BE2C (cell line): ENCODE measurements at regions not wholly inside any gene's neighbourhood (a gene's known extent, or its start where the extent isn't known, plus 50 kb on each side); places are given as distances from the start of the nearest gene placed in this dataset.
"Not testable (repeated sequence)": the region's sequence is repeated elsewhere in the genome, so short reads cannot be mapped to it uniquely, and the experiment has no call there.

Experiments
- DNase-seq: peaks from one replicate; pipeline ENCODE4 v3.0.0-alpha.2; 2020
- H3K27me3 ChIP-seq: fragments of 250-450 bp; sonication (Bioruptor Pico); 2 replicates; pipeline ENCODE4 v1.5.1; 2020; ENCODE audit warnings: mild to moderate bottlenecking
- H3K36me3 ChIP-seq: fragments of 250-450 bp; sonication (Bioruptor Pico); 2 replicates; pipeline ENCODE4 v1.5.1; 2020; ENCODE audit warnings: mild to moderate bottlenecking
- H3K4me1 ChIP-seq: fragments of 250-450 bp; sonication (Bioruptor Pico); 2 replicates; pipeline ENCODE4 v1.5.1; 2020
- H3K4me3 ChIP-seq: 2 replicates; pipeline ENCODE4 v1.5.1; 2011; ENCODE audit warnings: low read depth, low read length
- H3K9me3 ChIP-seq: fragments of 250-450 bp; sonication (Bioruptor Pico); 2 replicates; pipeline ENCODE4 v1.5.1; 2020
- TF ChIP-seq, protein P1 (sequence below): IDR thresholded peaks from 2 replicates; pipeline ENCODE4 v1.5.1; 2012; ENCODE audit warnings: mild to moderate bottlenecking, low read depth, low read length

DNA sequence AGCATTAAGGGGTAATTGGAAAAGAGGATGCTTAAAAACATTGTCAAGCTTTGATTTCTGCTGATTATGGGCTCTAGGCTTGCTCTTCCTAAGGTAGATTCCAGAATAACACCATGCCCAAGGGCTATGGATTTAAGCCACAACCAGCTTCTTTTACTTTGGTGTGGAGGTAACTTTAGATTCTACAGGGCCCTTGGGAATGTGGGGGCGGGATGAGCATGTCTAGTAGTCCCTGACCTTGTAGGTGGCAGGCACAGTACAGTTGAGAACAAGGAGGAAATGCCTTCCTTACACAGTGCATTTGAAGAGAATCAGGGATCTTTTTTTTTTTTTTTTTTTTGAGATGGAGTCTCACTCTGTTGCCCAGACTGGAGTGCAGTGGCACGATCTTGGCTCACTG, 364.2 kb downstream of the NYAP2 start:
- Histone ChIP-seq H3K27me3 (no peaks in the 10 kb centered on the region), H3K9me3 (no peaks in the 10 kb centered on the region), H3K4me1 (no peaks in the 10 kb centered on the region), H3K4me3 (no peak overlapping the region), H3K36me3 (no peaks in the 10 kb centered on the region)
- no peak for DNase-seq
- TF ChIP-seq, protein P1, sequence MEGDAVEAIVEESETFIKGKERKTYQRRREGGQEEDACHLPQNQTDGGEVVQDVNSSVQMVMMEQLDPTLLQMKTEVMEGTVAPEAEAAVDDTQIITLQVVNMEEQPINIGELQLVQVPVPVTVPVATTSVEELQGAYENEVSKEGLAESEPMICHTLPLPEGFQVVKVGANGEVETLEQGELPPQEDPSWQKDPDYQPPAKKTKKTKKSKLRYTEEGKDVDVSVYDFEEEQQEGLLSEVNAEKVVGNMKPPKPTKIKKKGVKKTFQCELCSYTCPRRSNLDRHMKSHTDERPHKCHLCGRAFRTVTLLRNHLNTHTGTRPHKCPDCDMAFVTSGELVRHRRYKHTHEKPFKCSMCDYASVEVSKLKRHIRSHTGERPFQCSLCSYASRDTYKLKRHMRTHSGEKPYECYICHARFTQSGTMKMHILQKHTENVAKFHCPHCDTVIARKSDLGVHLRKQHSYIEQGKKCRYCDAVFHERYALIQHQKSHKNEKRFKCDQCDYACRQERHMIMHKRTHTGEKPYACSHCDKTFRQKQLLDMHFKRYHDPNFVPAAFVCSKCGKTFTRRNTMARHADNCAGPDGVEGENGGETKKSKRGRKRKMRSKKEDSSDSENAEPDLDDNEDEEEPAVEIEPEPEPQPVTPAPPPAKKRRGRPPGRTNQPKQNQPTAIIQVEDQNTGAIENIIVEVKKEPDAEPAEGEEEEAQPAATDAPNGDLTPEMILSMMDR: no peak

DNA sequence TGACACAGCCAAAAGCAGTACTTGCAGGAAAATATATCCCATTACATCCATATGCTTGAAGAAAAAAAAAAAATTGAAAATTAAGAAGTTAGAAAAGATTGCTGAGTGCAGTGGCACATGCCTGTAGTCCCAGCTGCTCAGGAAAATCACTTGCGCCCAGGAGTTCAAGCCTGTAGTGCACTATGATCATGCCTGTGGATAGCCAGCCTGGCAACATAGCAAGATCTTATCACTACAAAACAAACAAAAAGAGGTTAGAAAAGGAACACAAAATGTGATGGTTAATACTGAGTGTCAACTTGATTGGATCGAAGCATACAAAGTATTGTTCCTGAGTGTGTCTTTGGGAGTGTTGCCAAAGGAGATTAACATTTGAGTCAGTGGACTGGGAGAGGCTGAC, 361.9 kb downstream of the NYAP2 start:
- DNase-seq: no peak
- H3K36me3 ChIP-seq: no peaks in the 10 kb centered on the region
- H3K9me3 ChIP-seq: no peaks in the 10 kb centered on the region
- H3K27me3 ChIP-seq: no peaks in the 10 kb centered on the region
- H3K4me3 ChIP-seq: no peak overlapping the region
- TF ChIP-seq, protein P1: no peak
- H3K4me1 ChIP-seq: no peaks in the 10 kb centered on the region

DNA sequence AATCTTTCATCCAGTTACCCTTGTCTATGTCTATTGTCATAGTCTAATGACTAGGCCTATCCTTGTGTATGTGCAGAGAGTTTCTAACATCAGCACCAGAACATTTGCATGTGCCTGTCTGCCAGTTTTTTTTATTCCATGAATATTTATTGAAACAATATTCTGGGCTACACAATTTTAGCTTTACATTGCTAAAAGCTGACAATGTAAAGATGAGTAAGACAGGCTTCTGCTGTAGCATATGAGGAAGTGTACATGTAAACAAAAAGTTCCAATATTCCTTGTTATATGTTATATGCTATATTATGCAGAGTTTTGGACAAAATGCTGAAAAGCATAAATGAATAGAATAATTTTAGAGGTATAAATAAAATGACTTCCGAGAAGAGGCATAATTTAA, 357.7 kb downstream of the NYAP2 start:
- no peaks in the 10 kb centered on the region for H3K9me3 ChIP-seq
- H3K36me3 ChIP-seq: no peaks in the 10 kb centered on the region
- no peaks in the 10 kb centered on the region for H3K4me1 ChIP-seq
- TF ChIP-seq, protein P1: no peak
- no peaks in the 10 kb centered on the region for H3K27me3 ChIP-seq
- DNase-seq: no peak
- no peak overlapping the region for H3K4me3 ChIP-seq

DNA sequence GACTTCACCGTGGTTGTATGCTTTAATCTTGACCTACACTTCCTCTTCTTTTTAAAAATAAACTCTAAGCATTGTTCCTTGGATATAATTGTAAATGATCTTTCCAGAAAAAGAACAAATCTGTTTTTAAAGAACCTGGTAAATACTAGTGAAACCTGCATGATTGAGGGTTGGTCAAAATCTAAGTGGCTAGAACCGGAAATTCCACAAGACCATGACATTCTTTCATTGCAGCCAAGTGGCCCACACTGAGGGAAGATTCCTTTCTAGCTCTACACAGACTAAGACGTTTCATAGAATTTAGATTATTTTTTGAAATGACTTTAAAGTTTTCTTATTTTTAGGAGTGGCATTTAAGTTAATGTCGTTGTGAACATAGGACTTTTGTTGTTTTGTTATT, 356.7 kb downstream of the NYAP2 start:
- no peaks in the 10 kb centered on the region for H3K4me1 ChIP-seq
- TF ChIP-seq, protein P1: no peak
- no peaks in the 10 kb centered on the region for H3K27me3 ChIP-seq
- DNase-seq: no peak
- no peak overlapping the region for H3K4me3 ChIP-seq
- no peaks in the 10 kb centered on the region for H3K9me3 ChIP-seq
- H3K36me3 ChIP-seq: no peaks in the 10 kb centered on the region

DNA sequence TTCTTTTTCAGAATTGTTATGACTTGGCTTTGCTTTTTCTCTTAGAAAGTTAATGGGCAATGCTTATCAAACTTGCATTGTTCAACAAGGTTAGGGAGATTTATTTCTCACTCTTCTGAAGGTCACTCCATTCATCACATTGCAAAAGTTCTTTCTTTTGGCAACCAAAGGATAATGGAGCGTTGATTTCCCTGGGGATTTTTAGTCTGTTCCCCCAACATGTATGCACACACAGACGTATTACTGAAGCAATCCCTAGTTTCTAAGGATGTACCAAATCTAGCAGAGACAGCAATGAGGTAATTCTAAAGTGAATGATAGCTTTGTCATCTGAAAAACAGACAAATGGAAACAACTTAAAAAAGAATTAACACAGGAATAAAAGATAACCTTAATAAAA, 349.1 kb downstream of the NYAP2 start:
- H3K9me3 ChIP-seq: no peaks in the 10 kb centered on the region; the same call in 1 of the 2 replicates
- TF ChIP-seq, protein P1: no peak
- DNase-seq: no peak

DNA sequence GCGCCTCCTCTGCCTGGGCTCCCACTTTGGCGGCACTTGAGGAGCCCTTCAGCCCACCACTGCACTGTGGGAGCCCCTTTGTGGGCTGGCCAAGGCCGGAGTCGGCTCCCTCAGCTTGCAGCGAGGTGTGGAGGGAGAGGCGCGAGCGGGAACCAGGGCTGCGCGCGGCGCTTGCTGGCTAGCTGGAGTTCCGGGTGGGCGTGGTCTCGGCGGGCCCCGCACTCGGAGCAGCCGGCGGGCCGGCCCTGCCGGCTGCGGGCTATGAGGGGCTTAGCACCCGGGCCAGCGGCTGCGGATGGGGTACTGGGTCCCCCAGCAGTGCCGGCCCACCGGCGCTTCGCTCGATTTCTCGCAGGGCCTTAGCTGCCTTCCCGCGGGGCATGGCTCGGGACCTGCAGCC, 344.5 kb downstream of the NYAP2 start:
- not testable (repeated sequence) for H3K4me1 ChIP-seq, H3K9me3 ChIP-seq, H3K36me3 ChIP-seq, H3K27me3 ChIP-seq, DNase-seq, H3K4me3 ChIP-seq

More for the DNA sequence above, 349.1 kb downstream of the NYAP2 start:
- Histone ChIP-seq H3K27me3 (no peaks in the 10 kb centered on the region), H3K36me3 (no peaks in the 10 kb centered on the region), H3K4me3 (no peak overlapping the region), H3K4me1 (no peaks in the 10 kb centered on the region)

DNA sequence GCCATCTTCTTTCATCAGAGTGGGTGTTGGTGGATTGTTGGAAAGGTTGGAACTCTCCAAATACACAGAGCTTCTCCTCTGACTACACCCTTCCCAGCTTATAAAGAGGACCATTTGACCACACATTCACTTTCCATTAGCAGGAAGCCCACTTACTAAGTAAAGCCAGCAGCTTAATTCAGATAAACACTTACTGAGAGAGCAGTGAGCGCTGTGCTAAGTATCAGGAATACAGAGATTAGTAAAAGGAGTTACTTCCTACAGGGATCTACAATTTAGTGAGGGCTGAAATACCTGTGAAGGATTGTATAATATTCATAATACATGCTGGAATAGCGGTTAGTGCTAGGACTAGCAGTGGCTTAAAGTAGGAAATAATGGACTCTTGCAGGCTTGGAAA, 343.0 kb downstream of the NYAP2 start:
- Histone ChIP-seq H3K27me3 (no peaks in the 10 kb centered on the region), H3K36me3 (no peaks in the 10 kb centered on the region), H3K4me3 (no peak overlapping the region), H3K9me3 (no peaks in the 10 kb centered on the region; the same call in 1 of the 2 replicates), H3K4me1 (no peaks in the 10 kb centered on the region)
- TF ChIP-seq, protein P1: no peak
- no peak for DNase-seq
